H1 (cell line): ENCODE measurements at regions not wholly inside any gene's neighbourhood (a gene's known extent, or its start where the extent isn't known, plus 50 kb on each side); places are given as distances from the start of the nearest gene placed in this dataset.

Experiments
- CTCF ChIA-PET: fragments of 300-600 bp; sonication (Branson Sonifier 250); formaldehyde crosslinking; loops from one replicate; lab custom pipeline; 2021; ENCODE audit not compliant: partially characterized antibody; lab: Charles Lee
- POLR2A ChIA-PET: fragments of 300-600 bp; sonication (Branson Sonifier 250); formaldehyde crosslinking; loops from one replicate; lab custom pipeline; 2021; ENCODE audit warnings: inconsistent platforms; ENCODE audit not compliant: partially characterized antibody; lab: Charles Lee
- DNase-seq, 2 experiments: peaks; one replicate each; pipeline versions ENCODE4 v3.0.0 to v3.0.0-alpha.2; 2010 to 2022; ENCODE audit warnings: low spot score in 2 of 2, low read depth in 1 of 2, mixed read lengths in 1 of 2
- FAIRE-seq: peaks from 2 replicates; lab custom pipeline; 2011; peaks lifted over from hg19 to GRCh38; lab: Jason Lieb, UNC
- H2AFZ ChIP-seq: 2 replicates; pipeline ENCODE4 v1.8.1; 2012; ENCODE audit warnings: low read length, inconsistent platforms
- H2AK5ac ChIP-seq: 2 replicates; pipeline ENCODE4 v1.6.1; 2013; ENCODE audit warnings: low read depth, low read length
- H2BK120ac ChIP-seq: replicated peaks from 2 replicates; pipeline ENCODE3; 2013; ENCODE audit warnings: low read depth, low read length, inconsistent platforms
- H2BK12ac ChIP-seq: 2 replicates; pipeline ENCODE4 v1.6.1; 2013; ENCODE audit warnings: low read depth, low read length
- H2BK15ac ChIP-seq: 2 replicates; pipeline ENCODE4 v1.6.1; 2013; ENCODE audit warnings: low read length
- H2BK20ac ChIP-seq: 2 replicates; pipeline ENCODE4 v1.6.1; 2013; ENCODE audit warnings: low read length
- H2BK5ac ChIP-seq: 2 replicates; pipeline ENCODE4 v1.6.1; 2013; ENCODE audit warnings: low read depth, low read length
- H3K14ac ChIP-seq: 2 replicates; pipeline ENCODE4 v1.6.1; 2013; ENCODE audit warnings: inconsistent platforms; ENCODE audit not compliant: insufficient read length
- H3K18ac ChIP-seq: 2 replicates; pipeline ENCODE4 v1.6.1; 2013; ENCODE audit warnings: low read length; ENCODE audit errors: extremely low read depth
- H3K23ac ChIP-seq: 2 replicates; pipeline ENCODE4 v1.6.1; 2013; ENCODE audit warnings: inconsistent platforms; ENCODE audit not compliant: insufficient read length
- H3K23me2 ChIP-seq: 2 replicates; pipeline ENCODE4 v1.6.1; 2013; ENCODE audit warnings: low read depth, low read length
- H3K27ac ChIP-seq: 2 replicates; pipeline ENCODE4 v1.6.1; 2011; ENCODE audit warnings: low read depth, low read length, inconsistent platforms
- H3K27me3 ChIP-seq, 4 experiments: replicated peaks in 1 of 4; 1 replicate in 1 of 4; 2 replicates in 3 of 4; pipeline versions ENCODE4 v1.6.1 to v1.8.1; 2011 to 2013; ENCODE audit warnings: low read length in 3 of 4, mild to moderate bottlenecking in 3 of 4, inconsistent platforms in 2 of 4, mixed read lengths in 2 of 4, moderate library complexity in 1 of 4; ENCODE audit not compliant: control insufficient read depth in 3 of 4, insufficient read depth in 3 of 4; ENCODE audit errors: extremely low read depth in 1 of 4
- H3K36me3 ChIP-seq, 4 experiments: 2 replicates each; pipeline versions ENCODE4 v1.6.1 to v1.8.1; 2011 to 2013; ENCODE audit warnings: mild to moderate bottlenecking in 4 of 4, low read length in 3 of 4, moderate library complexity in 2 of 4, control low read depth in 1 of 4, inconsistent platforms in 1 of 4; ENCODE audit not compliant: insufficient read depth in 4 of 4, control insufficient read depth in 2 of 4
- H3K4ac ChIP-seq: replicated peaks from 2 replicates; pipeline ENCODE3; 2013; ENCODE audit warnings: low read length, low read depth, mixed read lengths, inconsistent platforms; ENCODE audit not compliant: insufficient read length
- H3K4me1 ChIP-seq, 4 experiments: replicated peaks in 1 of 4; 1 replicate in 1 of 4; 2 replicates in 3 of 4; pipeline versions ENCODE4 v1.6.1 to v1.8.1; 2011 to 2013; ENCODE audit warnings: low read length in 3 of 4, inconsistent platforms in 2 of 4, mixed read lengths in 1 of 4; ENCODE audit not compliant: insufficient read depth in 4 of 4, control insufficient read depth in 3 of 4
- H3K4me2 ChIP-seq, 2 experiments: 2 replicates each; pipeline versions ENCODE4 v1.6.1 to v1.8.1; 2011 to 2013; ENCODE audit warnings: low read depth in 2 of 2, low read length in 2 of 2, control low read depth in 1 of 2, inconsistent platforms in 1 of 2, mild to moderate bottlenecking in 1 of 2; ENCODE audit not compliant: insufficient read depth in 1 of 2
- H3K4me3 ChIP-seq, 4 experiments: fragments of 200-600, 300-600 bp in 1 of 4; sonication (generic), shearing (Covaris generic), sonication (Bioruptor Twin) in 1 of 4; 2 replicates each; pipeline versions ENCODE4 v1.5.1 to v1.8.1; 2011 to 2016; ENCODE audit warnings: low read length in 4 of 4, low read depth in 3 of 4, control low read depth in 2 of 4, inconsistent platforms in 2 of 4, mild to moderate bottlenecking in 2 of 4, mixed read lengths in 1 of 4, moderate library complexity in 1 of 4; ENCODE audit not compliant: insufficient read depth in 2 of 4; ENCODE audit errors: extremely low read depth in 1 of 4
- H3K56ac ChIP-seq: replicated peaks from 2 replicates; pipeline ENCODE3; 2013; ENCODE audit warnings: low read depth, mild to moderate bottlenecking, mixed read lengths, low read length, inconsistent platforms; ENCODE audit not compliant: insufficient read length
- H3K79me1 ChIP-seq: 2 replicates; pipeline ENCODE4 v1.6.1; 2013; ENCODE audit warnings: low read depth, low read length, control low read depth
- H3K79me2 ChIP-seq, 2 experiments: 2 replicates each; pipeline versions ENCODE4 v1.6.1 to v1.8.1; 2012 to 2013; ENCODE audit warnings: low read length in 2 of 2, mild to moderate bottlenecking in 2 of 2, inconsistent platforms in 1 of 2; ENCODE audit not compliant: insufficient read depth in 2 of 2, control insufficient read depth in 1 of 2
- H3K9ac ChIP-seq, 4 experiments: replicated peaks in 1 of 4; 1 replicate in 1 of 4; 2 replicates in 3 of 4; pipeline versions ENCODE4 v1.6.1 to v1.8.1; 2011 to 2013; ENCODE audit warnings: low read depth in 3 of 4, low read length in 3 of 4, control low read depth in 2 of 4, mild to moderate bottlenecking in 2 of 4, moderate library complexity in 2 of 4, inconsistent platforms in 1 of 4; ENCODE audit errors: extremely low read depth in 1 of 4
- H3K9me3 ChIP-seq, 2 experiments: 2 replicates each; pipeline versions ENCODE4 v1.6.1 to v1.8.1; 2012 to 2013; ENCODE audit warnings: mild to moderate bottlenecking in 2 of 2, moderate library complexity in 2 of 2, control low read depth in 1 of 2, inconsistent platforms in 1 of 2, low read depth in 1 of 2, low read length in 1 of 2, mixed read lengths in 1 of 2; ENCODE audit not compliant: insufficient read depth in 2 of 2
- H4K20me1 ChIP-seq, 2 experiments: replicated peaks in 1 of 2; 2 replicates each; pipeline versions ENCODE3 to v1.8.1; 2011 to 2013; ENCODE audit warnings: inconsistent platforms in 2 of 2, low read length in 2 of 2, mild to moderate bottlenecking in 1 of 2; ENCODE audit not compliant: insufficient read depth in 2 of 2, control insufficient read depth in 1 of 2
- H4K5ac ChIP-seq: 2 replicates; pipeline ENCODE4 v1.6.1; 2013; ENCODE audit warnings: low read length, low read depth, mixed read lengths, inconsistent platforms; ENCODE audit not compliant: insufficient read length
- H4K8ac ChIP-seq: 2 replicates; pipeline ENCODE4 v1.8.0; 2013; ENCODE audit warnings: mild to moderate bottlenecking, moderate library complexity, low read length, inconsistent platforms; ENCODE audit not compliant: insufficient read depth; ENCODE audit errors: extremely low read depth
- H4K91ac ChIP-seq: replicated peaks from 2 replicates; pipeline ENCODE3; 2013; ENCODE audit warnings: low read length, mixed read lengths, inconsistent platforms; ENCODE audit not compliant: insufficient read length
- HDAC6 ChIP-seq: IDR thresholded peaks from one replicate; pipeline ENCODE4 v1.7.1; 2012; ENCODE audit warnings: low read depth, mild to moderate bottlenecking, inconsistent platforms, low read length, moderate library complexity
- RFX5 ChIP-seq: IDR thresholded peaks from 2 replicates; pipeline ENCODE4 v1.6.1; 2011; ENCODE audit warnings: low read depth, low read length, improper control_type of control experiment, borderline replicate concordance
- WGBS, 2 experiments: shearing (Covaris generic) in 1 of 2; methylation state at CpG; one replicate each; pipeline versions ENCODE4 v1.1.6 to v1.1.7; 2013 to 2015; ENCODE audit warnings: low lambda C conversion rate in 2 of 2, mixed read lengths in 2 of 2, inconsistent platforms in 1 of 2, low coverage in 1 of 2, missing lambda C conversion rate in 1 of 2; ENCODE audit not compliant: insufficient replicate concordance in 2 of 2, insufficient coverage in 1 of 2, insufficient read length in 1 of 2; ENCODE audit errors: extremely low coverage in 1 of 2, missing lambda C conversion rate in 1 of 2; 5-methylcytosine and 5-hydroxymethylcytosine counted together

DNA sequence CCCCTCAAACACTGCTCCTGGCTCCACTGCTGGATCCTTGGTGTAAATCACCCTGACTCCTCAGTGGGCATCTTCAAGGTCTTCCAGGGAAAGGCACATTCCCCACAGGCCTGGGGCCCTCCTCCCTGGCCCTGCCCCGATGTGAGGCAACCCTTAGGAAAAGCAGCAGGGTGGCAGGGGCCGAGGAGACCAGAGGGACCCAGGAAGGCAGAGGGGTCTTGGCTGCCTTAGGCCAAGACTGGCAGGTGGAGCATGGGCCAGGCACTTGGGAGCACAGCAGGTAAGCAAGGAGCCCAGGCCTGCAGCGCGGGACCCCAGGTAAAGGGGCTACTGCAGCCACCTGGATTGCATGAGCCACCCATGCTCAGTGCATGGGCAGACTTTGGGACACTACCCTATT, 96.9 kb downstream of the GYPC start:
- H4K8ac ChIP-seq = no peak overlapping the region; the same call in 1 of the 2 replicates
- no peak overlapping the region for H2AK5ac ChIP-seq
- no peak overlapping the region for H3K18ac ChIP-seq
- H3K23ac ChIP-seq = no peak overlapping the region
- no peaks in the 10 kb centered on the region for H3K79me1 ChIP-seq
- H4K20me1 ChIP-seq = no peaks in the 10 kb centered on the region
- H3K56ac ChIP-seq = no peak overlapping the region
- H3K14ac ChIP-seq = no peak overlapping the region
- no peak overlapping the region for H3K4ac ChIP-seq
- peaks cover 0 to 8% (median 0%) of the 10 kb centered on the region in 4 experiments; a peak in 2 of 7 replicates for H3K4me1 ChIP-seq
- H3K9ac ChIP-seq = no peak overlapping the region
- H2BK120ac ChIP-seq = no peak overlapping the region
- H3K4me2 ChIP-seq = no peak overlapping the region
- no peak overlapping the region for H4K5ac ChIP-seq
- no peak overlapping the region for H2BK5ac ChIP-seq
- no peak overlapping the region for H2BK15ac ChIP-seq
- H3K4me3 ChIP-seq = no peak overlapping the region
- no peak overlapping the region for H2BK12ac ChIP-seq
- no peaks in the 10 kb centered on the region for H3K36me3 ChIP-seq
- H4K91ac ChIP-seq = no peak overlapping the region
- no peaks in the 10 kb centered on the region for H3K79me2 ChIP-seq
- H2AFZ ChIP-seq = no peak overlapping the region
- peak in 1 of 2 experiments; percentile 33 for DNase-seq
- no peak for FAIRE-seq
- H3K27me3 ChIP-seq = no peaks in the 10 kb centered on the region
- H3K27ac ChIP-seq = no peak overlapping the region
- ChIA-PET CTCF (interaction anchor here (0.8 to 1.1 kb wide), 2 partner anchors 14 to 219 kb away, joined by 3 to 4 read pairs; no protein-coding TSS in a partner anchor), POLR2A (no interaction called here)
- peaks cover 5 to 8% of the 10 kb centered on the region in 2 experiments; a peak in 2 of 4 replicates for H3K9me3 ChIP-seq
- no peaks in the 10 kb centered on the region for H3K23me2 ChIP-seq
- H2BK20ac ChIP-seq = no peak overlapping the region
- WGBS, 2 experiments = 92% methylated on average over 4 of the region's 4 CpGs; no CpG with 5 or more reads in 1 of the 2 experiments
- TF ChIP-seq RFX5 (no peak), HDAC6 (no peak)
